Panc1 (cell line): ENCODE measurements at regions not wholly inside any gene's neighbourhood (a gene's known extent, or its start where the extent isn't known, plus 50 kb on each side); places are given as distances from the start of the nearest gene placed in this dataset.

Experiments
- POLR2AphosphoS5 ChIP-seq: IDR thresholded peaks from 2 replicates; pipeline ENCODE4 v1.6.1; 2012; ENCODE audit warnings: mild to moderate bottlenecking, low read depth, low read length, moderate library complexity
- TCF7L2 ChIP-seq: IDR thresholded peaks from 2 replicates; pipeline ENCODE4 v1.6.1; 2011; ENCODE audit warnings: mild to moderate bottlenecking, low read depth, low read length, inconsistent platforms
- TF ChIP-seq, protein P1 (sequence below): fragments of 450-650 bp; IDR thresholded peaks from 2 replicates; pipeline ENCODE4 v1.5.1; 2017; ENCODE audit warnings: mild to moderate bottlenecking

DNA sequence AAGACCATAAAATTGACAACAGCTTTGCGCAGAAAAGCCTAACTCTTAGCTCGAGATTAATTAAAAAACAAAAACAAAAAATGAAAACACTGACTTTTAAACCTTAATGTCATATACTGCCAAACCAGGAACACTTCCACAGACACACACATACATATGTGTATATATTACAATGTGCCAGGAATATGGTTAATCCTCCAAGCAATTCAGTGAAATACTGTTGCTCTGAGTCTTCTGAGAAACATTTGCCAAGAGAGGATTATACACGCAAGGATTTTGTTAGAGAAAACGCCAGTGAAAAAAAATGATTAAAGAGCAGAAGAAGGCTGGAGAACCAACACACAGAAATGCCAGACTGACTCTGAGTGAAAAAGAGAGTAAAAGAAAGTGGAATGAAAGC is 116.7 kb upstream of the CHRM3 start:
- no peak for TF ChIP-seq POLR2AphosphoS5
- TF ChIP-seq, protein P1, sequence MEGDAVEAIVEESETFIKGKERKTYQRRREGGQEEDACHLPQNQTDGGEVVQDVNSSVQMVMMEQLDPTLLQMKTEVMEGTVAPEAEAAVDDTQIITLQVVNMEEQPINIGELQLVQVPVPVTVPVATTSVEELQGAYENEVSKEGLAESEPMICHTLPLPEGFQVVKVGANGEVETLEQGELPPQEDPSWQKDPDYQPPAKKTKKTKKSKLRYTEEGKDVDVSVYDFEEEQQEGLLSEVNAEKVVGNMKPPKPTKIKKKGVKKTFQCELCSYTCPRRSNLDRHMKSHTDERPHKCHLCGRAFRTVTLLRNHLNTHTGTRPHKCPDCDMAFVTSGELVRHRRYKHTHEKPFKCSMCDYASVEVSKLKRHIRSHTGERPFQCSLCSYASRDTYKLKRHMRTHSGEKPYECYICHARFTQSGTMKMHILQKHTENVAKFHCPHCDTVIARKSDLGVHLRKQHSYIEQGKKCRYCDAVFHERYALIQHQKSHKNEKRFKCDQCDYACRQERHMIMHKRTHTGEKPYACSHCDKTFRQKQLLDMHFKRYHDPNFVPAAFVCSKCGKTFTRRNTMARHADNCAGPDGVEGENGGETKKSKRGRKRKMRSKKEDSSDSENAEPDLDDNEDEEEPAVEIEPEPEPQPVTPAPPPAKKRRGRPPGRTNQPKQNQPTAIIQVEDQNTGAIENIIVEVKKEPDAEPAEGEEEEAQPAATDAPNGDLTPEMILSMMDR: no peak
- TF ChIP-seq TCF7L2: no peak
